Esophagus muscularis mucosa (tissue), 4 donors: ENCODE measurements at regions not wholly inside any gene's neighbourhood (a gene's known extent, or its start where the extent isn't known, plus 50 kb on each side); places are given as distances from the start of the nearest gene placed in this dataset.
"Not testable (repeated sequence)": the region's sequence is repeated elsewhere in the genome, so short reads cannot be mapped to it uniquely, and the experiment has no call there.

ENCODE experiments used
- DNase-seq: peaks from one replicate; pipeline ENCODE4 v3.0.0-alpha.2; 2017; ENCODE audit errors: extremely low spot score
- H3K27ac ChIP-seq, 4 donors: fragments of 200-600 bp; sonication (generic); replicated peaks in 1 of 4; 1 replicate in 3 of 4; 2 replicates in 1 of 4; pipeline ENCODE4 v1.5.1; 2016 to 2019; ENCODE audit warnings: mild to moderate bottlenecking in 1 of 4
- H3K27me3 ChIP-seq, 4 donors: fragments of 200-600 bp; sonication (generic); one replicate each; pipeline versions ENCODE4 v1.5.1 to v1.6.0; 2016 to 2019
- H3K36me3 ChIP-seq, 4 donors: fragments of 200-600 bp; sonication (generic); one replicate each; pipeline ENCODE4 v1.5.1; 2016 to 2019
- H3K4me1 ChIP-seq, 4 donors: fragments of 200-600 bp; sonication (generic); one replicate each; pipeline ENCODE4 v1.5.1; 2016 to 2019
- H3K4me3 ChIP-seq, 4 donors: fragments of 200-600 bp; sonication (generic); 1 replicate in 2 of 4; 2 replicates in 2 of 4; pipeline ENCODE4 v1.5.1; 2016 to 2019; ENCODE audit warnings: mild to moderate bottlenecking in 4 of 4, moderate library complexity in 1 of 4
- H3K9me3 ChIP-seq, 4 donors: fragments of 200-600 bp; sonication (generic); 1 replicate in 3 of 4; 2 replicates in 1 of 4; pipeline ENCODE4 v1.5.1; 2016 to 2019
- EP300 ChIP-seq: sonication (generic); formaldehyde crosslinking; IDR thresholded peaks from one replicate; pipeline ENCODE4 v1.6.1; 2017; ENCODE audit warnings: antibody characterized with exemption
- POLR2A ChIP-seq: fragments of 450-650 bp; IDR thresholded peaks from one replicate; pipeline ENCODE4 v1.6.1; 2017; ENCODE audit warnings: antibody characterized with exemption, moderate library complexity, mild to moderate bottlenecking, low read depth
- POLR2AphosphoS5 ChIP-seq, 2 donors: sonication (generic); formaldehyde crosslinking; IDR thresholded peaks; one replicate each; pipeline ENCODE4 v1.6.1; 2017; ENCODE audit warnings: antibody characterized with exemption in 2 of 2
- WGBS: methylation state at CpG from one replicate; pipeline ENCODE4 v1.1.5; 2018; 5-methylcytosine and 5-hydroxymethylcytosine counted together
- intact Hi-C: fragments of 100-400 bp; cut with DNase I; formaldehyde crosslinking; loops from one replicate; pipeline ENCODE4 v1.15.1; 2023
- TF ChIP-seq, protein P1 (sequence below), 3 experiments: fragments of 200-600 bp in 2 of 3; fragments of 450-650 bp in 1 of 3; sonication (generic) in 2 of 3; IDR thresholded peaks; one replicate each; pipeline ENCODE4 v1.5.1; 2017 to 2019; ENCODE audit warnings: antibody characterized with exemption in 3 of 3, mild to moderate bottlenecking in 2 of 3, moderate library complexity in 1 of 3

DNA sequence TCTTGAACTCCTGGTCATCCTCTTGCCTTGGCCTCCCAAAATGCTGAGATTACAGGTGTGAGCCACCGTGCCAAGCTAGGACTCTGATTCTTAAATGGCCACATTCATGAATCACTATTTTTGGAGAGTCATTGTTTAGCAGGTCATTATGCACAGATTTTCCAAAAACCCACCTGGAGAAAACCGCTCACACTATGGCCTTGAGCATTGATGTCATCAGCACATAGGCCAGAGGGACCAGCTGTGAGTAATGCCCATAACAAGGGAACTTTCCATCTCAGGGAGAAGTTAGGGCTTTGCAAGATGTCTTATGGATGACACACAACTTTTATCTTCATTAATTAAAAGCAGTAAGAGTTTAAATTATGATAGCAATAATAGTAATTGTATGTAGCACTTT is 86.4 kb upstream of the KIF5B start:
- Histone ChIP-seq H3K36me3 (no peaks in the 10 kb centered on the region), H3K9me3 (no peaks in the 10 kb centered on the region), H3K4me3 (no peak overlapping the region), H3K27me3 (no peaks in the 10 kb centered on the region), H3K4me1 (peaks cover 15 to 24% (median 20%) of the 10 kb centered on the region in 4 donors), H3K27ac (no peak overlapping the region)
- WGBS, result 74% methylated on average over 2 of the region's 2 CpGs
- intact Hi-C loops, result no loop called here
- TF ChIP-seq EP300, result no peak
- no peak for TF ChIP-seq POLR2AphosphoS5 (IDR thresholded peaks at IDR 0.05)
- TF ChIP-seq, protein P1, sequence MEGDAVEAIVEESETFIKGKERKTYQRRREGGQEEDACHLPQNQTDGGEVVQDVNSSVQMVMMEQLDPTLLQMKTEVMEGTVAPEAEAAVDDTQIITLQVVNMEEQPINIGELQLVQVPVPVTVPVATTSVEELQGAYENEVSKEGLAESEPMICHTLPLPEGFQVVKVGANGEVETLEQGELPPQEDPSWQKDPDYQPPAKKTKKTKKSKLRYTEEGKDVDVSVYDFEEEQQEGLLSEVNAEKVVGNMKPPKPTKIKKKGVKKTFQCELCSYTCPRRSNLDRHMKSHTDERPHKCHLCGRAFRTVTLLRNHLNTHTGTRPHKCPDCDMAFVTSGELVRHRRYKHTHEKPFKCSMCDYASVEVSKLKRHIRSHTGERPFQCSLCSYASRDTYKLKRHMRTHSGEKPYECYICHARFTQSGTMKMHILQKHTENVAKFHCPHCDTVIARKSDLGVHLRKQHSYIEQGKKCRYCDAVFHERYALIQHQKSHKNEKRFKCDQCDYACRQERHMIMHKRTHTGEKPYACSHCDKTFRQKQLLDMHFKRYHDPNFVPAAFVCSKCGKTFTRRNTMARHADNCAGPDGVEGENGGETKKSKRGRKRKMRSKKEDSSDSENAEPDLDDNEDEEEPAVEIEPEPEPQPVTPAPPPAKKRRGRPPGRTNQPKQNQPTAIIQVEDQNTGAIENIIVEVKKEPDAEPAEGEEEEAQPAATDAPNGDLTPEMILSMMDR (IDR thresholded peaks at IDR 0.05), result no peak
- DNase-seq, result no peak

DNA sequence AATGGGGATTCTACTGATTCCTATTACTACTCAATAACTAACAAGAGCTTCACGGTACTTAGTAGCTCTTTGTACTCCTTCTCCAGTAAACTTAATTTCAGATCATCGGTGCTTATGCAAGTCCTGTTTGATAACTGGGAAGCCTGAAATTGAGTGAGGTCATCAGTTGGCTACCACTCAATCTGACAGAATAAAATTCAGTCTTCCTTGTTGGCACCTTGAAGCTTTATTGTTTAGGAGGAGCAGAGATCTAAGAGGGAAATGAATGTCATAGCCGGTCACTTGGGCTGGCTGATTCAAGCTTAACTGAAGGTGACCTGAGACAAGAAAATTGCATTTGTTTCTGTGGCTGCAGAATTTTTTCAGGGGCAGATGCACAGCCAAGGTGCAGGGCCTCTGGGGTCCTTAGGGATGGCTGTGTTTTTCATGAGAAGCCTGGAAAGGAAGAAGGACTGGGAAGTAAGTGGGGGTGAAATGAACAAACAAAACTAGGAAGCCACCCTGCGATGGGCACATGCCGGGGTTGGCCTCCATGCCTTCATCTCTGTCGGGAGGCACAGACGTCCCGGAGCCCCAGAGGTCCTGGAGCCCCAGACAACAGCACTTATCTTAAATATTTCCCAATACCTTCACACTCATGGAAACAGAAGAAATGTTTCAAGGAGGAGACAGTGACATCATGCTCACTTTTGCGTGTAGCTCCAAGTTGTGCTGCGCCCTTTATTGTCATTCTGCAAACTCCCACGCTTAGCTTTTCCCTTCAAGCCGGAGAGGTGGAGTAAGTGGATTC is 85.0 kb upstream of the KIF5B start:
- WGBS, result 72% methylated on average over 12 of the region's 12 CpGs
- peaks cover 15 to 24% (median 20%) of the 10 kb centered on the region in 4 donors for H3K4me1 ChIP-seq
- no peak for DNase-seq
- no peak overlapping the region for H3K4me3 ChIP-seq
- intact Hi-C loops, result no loop called here
- H3K27ac ChIP-seq, result peak overlapping the region in 3 of 4 donors; percentile 15 to 68 (median 23)
- H3K27me3 ChIP-seq, result no peaks in the 10 kb centered on the region
- no peaks in the 10 kb centered on the region for H3K36me3 ChIP-seq
- no peak for TF ChIP-seq POLR2AphosphoS5 (IDR thresholded peaks at IDR 0.05)
- TF ChIP-seq, protein P1 (IDR thresholded peaks at IDR 0.05), result no peak
- TF ChIP-seq EP300, result no peak
- TF ChIP-seq POLR2A, result no peak
- no peaks in the 10 kb centered on the region for H3K9me3 ChIP-seq

DNA sequence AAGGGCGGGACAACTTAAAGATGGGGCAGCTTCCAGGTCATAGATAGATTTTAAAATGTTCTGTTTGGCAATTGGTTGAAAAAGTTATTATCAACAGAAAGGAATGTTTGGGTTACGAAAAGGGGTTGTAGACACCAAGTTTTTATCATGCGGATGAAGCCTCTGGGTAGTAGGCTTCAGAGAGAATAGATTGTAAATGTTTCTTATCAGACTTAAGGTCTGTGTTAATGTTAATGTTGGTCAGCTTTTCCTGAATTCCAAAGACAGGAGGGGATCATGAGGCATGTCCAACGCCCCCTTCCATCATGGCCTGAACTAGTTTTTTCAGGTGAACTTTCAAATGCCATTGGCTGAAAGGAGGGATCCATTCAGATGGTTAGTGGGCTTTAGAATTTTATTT is 84.2 kb upstream of the KIF5B start:
- intact Hi-C loops, result no loop called here

DNA sequence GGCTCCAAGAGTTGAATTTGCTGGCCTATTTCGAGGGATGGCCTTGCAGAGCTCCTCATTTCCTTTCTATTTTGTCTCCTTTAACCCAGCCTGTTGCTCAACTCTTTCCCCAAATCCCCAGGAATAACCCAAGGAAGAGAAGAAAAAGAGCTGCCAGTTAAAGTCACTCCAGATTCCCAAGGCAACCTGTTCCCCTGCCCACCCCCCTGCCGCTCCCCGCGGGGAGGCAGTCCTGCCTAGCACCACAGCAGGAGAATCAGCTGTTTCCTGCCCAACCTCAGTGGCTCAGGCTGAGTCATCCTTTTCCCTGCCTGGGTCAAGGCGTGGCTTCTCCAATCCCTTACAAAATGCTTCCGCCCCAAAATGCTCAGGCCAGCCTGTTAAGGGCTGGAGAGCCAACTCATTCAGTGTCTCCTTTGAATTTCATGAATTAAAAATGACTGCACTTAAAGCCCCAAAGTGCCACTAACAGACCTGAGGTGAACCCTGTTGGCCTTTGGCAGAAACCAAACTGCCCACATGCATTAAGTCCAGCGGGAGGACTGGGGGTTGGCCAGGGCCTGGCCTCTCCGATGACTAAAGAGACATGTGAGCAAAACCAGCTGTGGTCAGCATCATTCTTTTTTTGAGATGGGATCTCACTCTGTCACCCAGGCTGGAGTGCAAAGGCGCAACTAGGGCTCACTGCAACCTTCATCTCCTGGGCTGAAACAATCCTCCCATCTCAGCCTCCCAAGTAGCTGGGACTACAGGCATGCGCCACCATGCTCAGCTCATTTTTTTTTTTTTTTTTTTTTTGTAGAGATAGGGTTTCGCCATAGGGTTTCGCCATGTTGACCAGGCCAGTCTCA is 83.2 kb upstream of the KIF5B start:
- Histone ChIP-seq H3K4me3 (peak overlapping the region in 2 of 4 donors; percentile 1 to 5), H3K27ac (peak overlapping the region; percentile 44 to 66 (median 55)), H3K27me3 (no peaks in the 10 kb centered on the region), H3K36me3 (no peaks in the 10 kb centered on the region), H3K4me1 (peaks cover 15 to 24% (median 20%) of the 10 kb centered on the region in 4 donors), H3K9me3 (no peaks in the 10 kb centered on the region)
- WGBS, result 48% methylated on average over 11 of the region's 12 CpGs
- intact Hi-C loops, result no loop called here
- DNase-seq, result peak; percentile 93
- peak; percentile 63 to 86 for TF ChIP-seq POLR2AphosphoS5 (IDR thresholded peaks at IDR 0.05)
- TF ChIP-seq EP300, result no peak
- no peak for TF ChIP-seq POLR2A
- TF ChIP-seq, protein P1 (IDR thresholded peaks at IDR 0.05), result peak in 2 of 3 experiments; percentile 5 to 13

More for the DNA sequence above, 84.2 kb upstream of the KIF5B start:
- no peak overlapping the region for H3K4me3 ChIP-seq
- H3K27me3 ChIP-seq, result no peaks in the 10 kb centered on the region
- H3K36me3 ChIP-seq, result no peaks in the 10 kb centered on the region
- TF ChIP-seq, protein P1 (IDR thresholded peaks at IDR 0.05), result no peak
- TF ChIP-seq POLR2A, result no peak
- TF ChIP-seq EP300, result no peak
- no peak for TF ChIP-seq POLR2AphosphoS5 (IDR thresholded peaks at IDR 0.05)
- DNase-seq, result no peak
- WGBS, result 94% methylated on average over 4 of the region's 4 CpGs
- H3K27ac ChIP-seq, result peak overlapping the region in 2 of 4 donors; percentile 15 to 23
- no peaks in the 10 kb centered on the region for H3K9me3 ChIP-seq
- H3K4me1 ChIP-seq, result peaks cover 15 to 24% (median 20%) of the 10 kb centered on the region in 4 donors

DNA sequence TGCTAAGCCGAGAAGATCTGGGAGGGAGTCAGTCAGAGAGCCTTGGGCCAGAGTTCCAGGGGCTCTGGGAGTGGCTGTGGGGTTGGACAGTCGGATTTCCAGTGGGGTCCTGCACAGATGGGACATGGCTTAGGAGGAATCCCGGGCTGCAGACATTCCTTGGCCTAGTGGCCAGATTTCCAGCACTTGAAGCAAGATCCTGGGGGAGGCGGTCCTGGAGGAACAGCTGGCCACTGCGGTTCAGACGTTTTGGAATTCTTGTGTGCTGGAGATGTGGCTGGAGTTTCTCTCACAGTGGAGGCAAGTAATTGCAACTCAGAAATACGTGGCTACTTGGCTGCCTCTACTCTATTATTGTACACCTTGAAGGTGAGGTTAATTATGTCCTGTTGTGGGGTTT is 80.7 kb upstream of the KIF5B start:
- H3K27me3 ChIP-seq, H3K4me3 ChIP-seq, H3K36me3 ChIP-seq, intact Hi-C loops, DNase-seq, H3K9me3 ChIP-seq, H3K27ac ChIP-seq: not testable (repeated sequence)
- 92% methylated on average over 7 of the region's 7 CpGs for WGBS
- peaks cover 15 to 24% (median 20%) of the 10 kb centered on the region in 4 donors for H3K4me1 ChIP-seq

DNA sequence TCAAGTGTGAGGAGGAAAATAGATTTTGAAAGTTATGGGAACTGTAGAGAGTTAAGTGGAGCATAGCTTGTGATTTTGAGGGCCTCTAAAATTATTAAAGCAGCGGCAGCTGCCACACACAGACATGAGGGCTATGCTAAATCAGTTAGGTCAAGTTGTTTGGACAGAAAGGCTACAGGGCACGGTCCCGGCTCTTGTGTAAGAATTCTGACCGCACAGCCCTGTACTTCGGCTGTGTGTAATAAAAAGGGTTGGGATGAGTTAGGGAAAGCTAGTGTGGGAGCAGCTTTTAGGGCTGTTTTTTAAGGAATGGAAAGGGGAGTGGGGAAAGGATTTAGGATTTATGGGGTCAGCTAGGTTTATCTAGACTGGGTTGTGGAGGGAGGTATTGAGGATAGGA is 79.6 kb upstream of the KIF5B start:
- intact Hi-C loops, H3K27ac ChIP-seq, H3K4me3 ChIP-seq, H3K9me3 ChIP-seq, H3K27me3 ChIP-seq, DNase-seq, H3K36me3 ChIP-seq: not testable (repeated sequence)
- WGBS, result 97% methylated on average over 5 of the region's 5 CpGs
- H3K4me1 ChIP-seq, result peaks cover 15 to 22% (median 17%) of the 10 kb centered on the region in 4 donors
